Psoas muscle (tissue), 7 donors: ENCODE measurements at regions not wholly inside any gene's neighbourhood (a gene's known extent, or its start where the extent isn't known, plus 50 kb on each side); places are given as distances from the start of the nearest gene placed in this dataset.

Source experiments
- ATAC-seq, 4 donors: fragments of 200-7000 bp; cut with Tn5 transposase; one replicate each; pipeline ENCODE4 v1.9.1; 2020; ENCODE audit warnings: moderate library complexity in 3 of 4, mild to moderate bottlenecking in 2 of 4
- DNase-seq, 2 donors: peaks; one replicate each; pipeline ENCODE4 v3.0.0-alpha.2; 2020
- H3K27ac ChIP-seq: fragments of 200-600 bp; one replicate; pipeline ENCODE4 v1.8.0; 2022
- H3K27me3 ChIP-seq, 3 donors: fragments of 200-600 bp in 1 of 3; one replicate each; pipeline versions ENCODE4 v1.6.1 to v1.8.0; 2013 to 2022; ENCODE audit warnings: low read length in 2 of 3, mild to moderate bottlenecking in 2 of 3, moderate library complexity in 1 of 3; ENCODE audit not compliant: insufficient read depth in 3 of 3
- H3K36me3 ChIP-seq, 2 donors: fragments of 200-600 bp in 1 of 2; one replicate each; pipeline versions ENCODE4 v1.6.1 to v1.8.0; 2013 to 2022; ENCODE audit warnings: low read depth in 1 of 2, mild to moderate bottlenecking in 1 of 2, moderate library complexity in 1 of 2; ENCODE audit not compliant: insufficient read depth in 1 of 2
- H3K4me1 ChIP-seq: fragments of 200-600 bp; one replicate; pipeline ENCODE4 v1.8.0; 2022
- H3K4me3 ChIP-seq: fragments of 200-600 bp; one replicate; pipeline ENCODE4 v1.8.0; 2022; ENCODE audit warnings: mild to moderate bottlenecking
- H3K9me3 ChIP-seq: fragments of 200-600 bp; one replicate; pipeline ENCODE4 v1.8.0; 2022
- WGBS, 3 donors: extraction: QIAGEN DNeasy Blood & Tissue Kit; methylation state at CpG; one replicate each; pipeline versions ENCODE4 v1.1.6 to v1.1.7; 2013; 5-methylcytosine and 5-hydroxymethylcytosine counted together
- intact Hi-C, 2 donors: fragments of 100-400 bp; cut with DNase I; formaldehyde crosslinking; loops; one replicate each; pipeline versions ENCODE4 v1.11.0 to v1.14.2; 2022
- TF ChIP-seq, protein P1 (sequence below): fragments of 200-600 bp; IDR thresholded peaks from one replicate; pipeline ENCODE4 v1.8.0; 2022; ENCODE audit warnings: antibody characterized with exemption
- donor health status: healthy with polysubstance abuse.
- donor health status: DM: no; HTN: no; CAD: no; lungs with moderate emphysema.
- donor health status: Bipolar disorder and iron deficiency.
- donor health status: healthy.
- donor health status: DM: yes; HTN: yes; CAD: no.
- donor health status: DM: no; HTN: no; CAD: no.
- donor health status: DM: yes; HTN: yes; CAD: no.

- Histone ChIP-seq H3K9me3 (peaks cover 18% of the 10 kb centered on the region), H3K36me3 (no peaks in the 10 kb centered on the region), H3K4me3 (no peak overlapping the region), H3K27me3 (no peaks in the 10 kb centered on the region), H3K27ac (no peak overlapping the region), H3K4me1 (no peaks in the 10 kb centered on the region)
- TF ChIP-seq, protein P1, sequence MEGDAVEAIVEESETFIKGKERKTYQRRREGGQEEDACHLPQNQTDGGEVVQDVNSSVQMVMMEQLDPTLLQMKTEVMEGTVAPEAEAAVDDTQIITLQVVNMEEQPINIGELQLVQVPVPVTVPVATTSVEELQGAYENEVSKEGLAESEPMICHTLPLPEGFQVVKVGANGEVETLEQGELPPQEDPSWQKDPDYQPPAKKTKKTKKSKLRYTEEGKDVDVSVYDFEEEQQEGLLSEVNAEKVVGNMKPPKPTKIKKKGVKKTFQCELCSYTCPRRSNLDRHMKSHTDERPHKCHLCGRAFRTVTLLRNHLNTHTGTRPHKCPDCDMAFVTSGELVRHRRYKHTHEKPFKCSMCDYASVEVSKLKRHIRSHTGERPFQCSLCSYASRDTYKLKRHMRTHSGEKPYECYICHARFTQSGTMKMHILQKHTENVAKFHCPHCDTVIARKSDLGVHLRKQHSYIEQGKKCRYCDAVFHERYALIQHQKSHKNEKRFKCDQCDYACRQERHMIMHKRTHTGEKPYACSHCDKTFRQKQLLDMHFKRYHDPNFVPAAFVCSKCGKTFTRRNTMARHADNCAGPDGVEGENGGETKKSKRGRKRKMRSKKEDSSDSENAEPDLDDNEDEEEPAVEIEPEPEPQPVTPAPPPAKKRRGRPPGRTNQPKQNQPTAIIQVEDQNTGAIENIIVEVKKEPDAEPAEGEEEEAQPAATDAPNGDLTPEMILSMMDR, result no peak
- intact Hi-C loops, result no loop called here
- 95 to 97% (median 97%) methylated on average over 13 of the region's 13 CpGs for WGBS, 3 donors
- DNase-seq (peak in 1 of 2 donors; percentile 20), ATAC-seq (no peak)
Measured at GRCh38 chr5:89777758-89778157, 631.8 kb downstream of the CETN3 start.

DNA sequence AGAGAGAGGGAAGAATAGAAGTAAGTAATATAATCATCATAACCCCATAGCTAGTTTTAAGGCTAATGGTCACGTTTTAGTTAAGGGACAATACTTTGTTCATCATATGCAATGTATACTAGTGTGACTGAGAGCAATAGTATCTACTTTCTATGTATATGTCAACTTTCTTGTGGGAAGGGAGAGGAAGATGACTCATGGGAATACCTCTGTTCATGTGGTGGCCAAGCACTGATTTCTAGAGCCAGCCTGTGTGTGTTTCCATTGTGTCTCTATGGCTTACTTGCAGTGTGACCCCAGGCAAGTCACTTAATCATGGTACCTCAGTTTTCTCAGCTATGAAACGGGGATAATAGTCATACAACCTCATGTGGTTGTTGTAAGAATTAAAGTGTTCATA is 639.6 kb downstream of the CETN3 start:
- no peak overlapping the region for H3K4me3 ChIP-seq
- ATAC-seq (no peak), DNase-seq (no peak)
- intact Hi-C loops, result no loop called here
- no peaks in the 10 kb centered on the region for H3K9me3 ChIP-seq
- 77 to 84% (median 82%) methylated on average over 2 of the region's 2 CpGs for WGBS, 3 donors
- no peaks in the 10 kb centered on the region for H3K4me1 ChIP-seq
- no peaks in the 10 kb centered on the region for H3K27me3 ChIP-seq
- H3K27ac ChIP-seq, result no peak overlapping the region
- TF ChIP-seq, protein P1, result no peak
- H3K36me3 ChIP-seq, result no peaks in the 10 kb centered on the region

DNA sequence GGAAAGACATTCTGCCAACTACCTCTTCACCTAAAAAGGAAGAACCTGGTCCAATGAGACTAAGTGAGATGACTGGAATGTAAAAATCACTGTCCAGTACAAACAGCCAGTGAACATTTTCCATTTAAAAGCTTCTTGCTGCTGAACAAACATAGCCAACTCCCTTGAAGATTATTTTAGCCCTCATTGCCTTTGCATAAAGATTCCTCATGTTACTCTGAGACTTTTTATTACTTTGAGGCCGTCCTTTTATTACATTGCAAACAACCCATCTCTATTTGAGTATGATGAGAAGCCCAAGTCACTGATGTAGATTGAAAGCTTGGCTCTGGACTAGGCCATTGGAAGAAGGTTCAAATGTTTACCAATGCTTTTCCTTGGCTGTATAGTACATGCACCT is 649.8 kb downstream of the CETN3 start:
- Histone ChIP-seq H3K9me3 (no peaks in the 10 kb centered on the region), H3K27me3 (no peaks in the 10 kb centered on the region), H3K36me3 (no peaks in the 10 kb centered on the region), H3K4me1 (peaks cover 19% of the 10 kb centered on the region), H3K27ac (no peak overlapping the region), H3K4me3 (no peak overlapping the region)
- ATAC-seq (no peak), DNase-seq (no peak)
- intact Hi-C loops, result no loop called here
- TF ChIP-seq, protein P1, result no peak
- 5 to 61% (median 15%) methylated on average over 1 of the region's 1 CpG for WGBS, 3 donors

- Histone ChIP-seq H3K27ac (no peak overlapping the region), H3K4me1 (peaks cover 19% of the 10 kb centered on the region), H3K27me3 (no peaks in the 10 kb centered on the region), H3K36me3 (no peaks in the 10 kb centered on the region), H3K4me3 (no peak overlapping the region), H3K9me3 (no peaks in the 10 kb centered on the region)
- no peak for ATAC-seq
- DNase-seq, result no peak
- intact Hi-C loops, result no loop called here
- TF ChIP-seq, protein P1, result no peak
Measured at GRCh38 chr5:89758146-89758545, 651.4 kb downstream of the CETN3 start.

DNA sequence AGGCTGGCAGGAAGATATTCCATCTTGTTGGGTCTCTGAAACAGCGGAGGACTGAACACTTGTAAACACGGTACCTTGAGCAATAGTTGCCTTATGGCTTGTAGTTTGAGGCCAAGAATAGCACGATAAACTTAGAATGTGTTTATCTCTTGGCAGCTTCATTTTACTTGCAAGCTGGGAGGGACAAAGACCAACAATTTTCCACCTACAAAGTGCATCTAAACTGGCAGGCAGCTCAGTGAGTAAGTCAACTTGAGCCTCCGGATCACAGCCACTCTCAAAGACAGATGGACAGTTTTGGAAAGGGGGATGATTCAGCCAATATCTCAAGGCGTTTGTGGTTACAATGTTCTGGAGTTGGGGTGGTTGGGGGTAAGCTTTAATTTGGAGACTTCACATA is 652.6 kb downstream of the CETN3 start:
- DNase-seq (no peak), ATAC-seq (peak in 3 of 4 donors; percentile 81 to 97 (median 95))
- Histone ChIP-seq H3K27ac (peak overlapping the region; percentile 56), H3K9me3 (no peaks in the 10 kb centered on the region), H3K36me3 (no peaks in the 10 kb centered on the region), H3K4me1 (peaks cover 19% of the 10 kb centered on the region), H3K4me3 (peak overlapping the region; percentile 19), H3K27me3 (no peaks in the 10 kb centered on the region)
- WGBS, 3 donors, result 28 to 34% (median 33%) methylated on average over 5 of the region's 5 CpGs
- intact Hi-C loops, result no loop called here
- TF ChIP-seq, protein P1, result no peak
